Trophoblast cell (in vitro differentiated cells and primary cell): ENCODE measurements at regions not wholly inside any gene's neighbourhood (a gene's known extent, or its start where the extent isn't known, plus 50 kb on each side); places are given as distances from the start of the nearest gene placed in this dataset.
"Not testable (repeated sequence)": the region's sequence is repeated elsewhere in the genome, so short reads cannot be mapped to it uniquely, and the experiment has no call there.

Experiments
- DNase-seq, 2 donors: peaks; one replicate each; pipeline ENCODE4 v3.0.0-alpha.2; 2016
- H2AFZ ChIP-seq: 2 replicates; pipeline ENCODE4 v1.6.1; 2013; ENCODE audit warnings: low read length, moderate library complexity, mild to moderate bottlenecking; ENCODE audit not compliant: insufficient read depth, poor library complexity
- H2AK5ac ChIP-seq: 2 replicates; pipeline ENCODE4 v1.6.1; 2013; ENCODE audit warnings: mild to moderate bottlenecking, low read length
- H2BK120ac ChIP-seq: 2 replicates; pipeline ENCODE4 v1.6.1; 2013; ENCODE audit warnings: low read length, mild to moderate bottlenecking, moderate library complexity; ENCODE audit not compliant: insufficient read depth, poor library complexity
- H2BK12ac ChIP-seq: 2 replicates; pipeline ENCODE4 v1.6.1; 2013; ENCODE audit warnings: mild to moderate bottlenecking, low read length, moderate library complexity
- H2BK5ac ChIP-seq: 2 replicates; pipeline ENCODE4 v1.6.1; 2013; ENCODE audit warnings: low read length, low read depth, moderate library complexity, mild to moderate bottlenecking; ENCODE audit not compliant: poor library complexity
- H3K14ac ChIP-seq: 2 replicates; pipeline ENCODE4 v1.6.1; 2013; ENCODE audit warnings: mild to moderate bottlenecking, low read length
- H3K18ac ChIP-seq: 2 replicates; pipeline ENCODE4 v1.6.1; 2013; ENCODE audit warnings: mild to moderate bottlenecking, low read length
- H3K23ac ChIP-seq: 2 replicates; pipeline ENCODE4 v1.6.1; 2013; ENCODE audit warnings: low read length
- H3K27ac ChIP-seq: 2 replicates; pipeline ENCODE4 v1.5.1; 2013; ENCODE audit warnings: low read depth, mild to moderate bottlenecking, inconsistent platforms, low read length, moderate library complexity
- H3K27me3 ChIP-seq: 2 replicates; pipeline ENCODE4 v1.6.1; 2013; ENCODE audit warnings: inconsistent platforms, mild to moderate bottlenecking, low read length, moderate library complexity; ENCODE audit not compliant: insufficient read depth
- H3K36me3 ChIP-seq, 2 experiments: 1 replicate in 1 of 2; 2 replicates in 1 of 2; pipeline ENCODE4 v1.6.1; 2013; ENCODE audit warnings: low read length in 2 of 2, mild to moderate bottlenecking in 2 of 2, moderate library complexity in 1 of 2; ENCODE audit not compliant: insufficient read depth in 2 of 2, control insufficient read depth in 1 of 2
- H3K4ac ChIP-seq: 2 replicates; pipeline ENCODE4 v1.6.1; 2013; ENCODE audit warnings: low read depth, mild to moderate bottlenecking, low read length, moderate library complexity
- H3K4me1 ChIP-seq, 2 experiments: 1 replicate in 1 of 2; 2 replicates in 1 of 2; pipeline ENCODE4 v1.6.1; 2013; ENCODE audit warnings: low read length in 2 of 2, mild to moderate bottlenecking in 2 of 2, moderate library complexity in 1 of 2; ENCODE audit not compliant: insufficient read depth in 2 of 2, control insufficient read depth in 1 of 2
- H3K4me2 ChIP-seq: 2 replicates; pipeline ENCODE4 v1.6.1; 2013; ENCODE audit warnings: inconsistent platforms, mild to moderate bottlenecking, low read length, moderate library complexity
- H3K4me3 ChIP-seq: 2 replicates; pipeline ENCODE4 v1.5.1; 2013; ENCODE audit warnings: mild to moderate bottlenecking, low read depth, low read length, inconsistent platforms
- H3K79me1 ChIP-seq: one replicate; pipeline ENCODE4 v1.6.1; 2013; ENCODE audit warnings: low read length
- H3K79me2 ChIP-seq: 2 replicates; pipeline ENCODE4 v1.6.1; 2013; ENCODE audit warnings: low read length, mild to moderate bottlenecking; ENCODE audit not compliant: control insufficient read depth, insufficient read depth, poor library complexity
- H3K9ac ChIP-seq: 2 replicates; pipeline ENCODE4 v1.6.1; 2013; ENCODE audit warnings: mild to moderate bottlenecking, low read length
- H3K9me3 ChIP-seq: 2 replicates; pipeline ENCODE4 v1.6.1; 2013; ENCODE audit warnings: low read depth, mild to moderate bottlenecking, control low read depth, inconsistent platforms, low read length; ENCODE audit not compliant: insufficient read depth
- H4K12ac ChIP-seq: 2 replicates; pipeline ENCODE4 v1.6.1; 2013; ENCODE audit warnings: low read depth, mild to moderate bottlenecking, low read length, moderate library complexity
- H4K8ac ChIP-seq: 2 replicates; pipeline ENCODE4 v1.6.1; 2013; ENCODE audit warnings: low read depth, mild to moderate bottlenecking, low read length, moderate library complexity
- H4K91ac ChIP-seq: one replicate; pipeline ENCODE4 v1.6.1; 2013; ENCODE audit warnings: low read depth, mild to moderate bottlenecking, low read length, moderate library complexity
- WGBS: extraction: QIAGEN DNeasy Blood & Tissue Kit; methylation state at CpG from one replicate; pipeline ENCODE4 v1.1.7; 2013; ENCODE audit warnings: missing lambda C conversion rate; ENCODE audit not compliant: insufficient read length, insufficient coverage; ENCODE audit errors: extremely low coverage; 5-methylcytosine and 5-hydroxymethylcytosine counted together

- no peak overlapping the region for H3K14ac ChIP-seq
- no peak overlapping the region for H3K27ac ChIP-seq
- H4K8ac ChIP-seq: no peak overlapping the region
- no peaks in the 10 kb centered on the region for H3K27me3 ChIP-seq
- no peaks in the 10 kb centered on the region for H3K79me2 ChIP-seq
- H3K36me3 ChIP-seq: no peaks in the 10 kb centered on the region
- no CpG with 5 or more reads among the region's 4 CpGs for WGBS
- no peak overlapping the region for H3K23ac ChIP-seq
- no peak overlapping the region for H3K4ac ChIP-seq
- H3K18ac ChIP-seq: no peak overlapping the region
- no peak overlapping the region for H4K12ac ChIP-seq
- H3K79me1 ChIP-seq: no peaks in the 10 kb centered on the region
- DNase-seq: no peak
- no peaks in the 10 kb centered on the region for H3K4me1 ChIP-seq
- H3K9me3 ChIP-seq: peaks cover 6% of the 10 kb centered on the region
- no peak overlapping the region for H4K91ac ChIP-seq
- H2AK5ac ChIP-seq: no peak overlapping the region
- H2BK12ac ChIP-seq: no peak overlapping the region
- no peak overlapping the region for H3K4me2 ChIP-seq
- no peak overlapping the region for H3K4me3 ChIP-seq
- H2BK120ac ChIP-seq: no peak overlapping the region
- H2BK5ac ChIP-seq: no peak overlapping the region
- no peak overlapping the region for H2AFZ ChIP-seq
- H3K9ac ChIP-seq: no peak overlapping the region
These were observed 209.9 kb downstream of the TUBA3C start for GRCh38 chr13:18971576-18972219.

GRCh38 chr13:18965347-18965855, 216.2 kb downstream of the TUBA3C start:
- H4K91ac ChIP-seq: no peak overlapping the region
- no peak overlapping the region for H3K14ac ChIP-seq
- H4K8ac ChIP-seq: no peak overlapping the region
- no peak overlapping the region for H2AFZ ChIP-seq
- H3K27me3 ChIP-seq: no peaks in the 10 kb centered on the region
- peaks cover 0 to 1% of the 10 kb centered on the region in 2 experiments for H3K36me3 ChIP-seq
- H2BK12ac ChIP-seq: no peak overlapping the region
- peak overlapping the region; percentile 12 for H3K4me3 ChIP-seq
- WGBS: no CpG with 5 or more reads among the region's 14 CpGs
- H3K9ac ChIP-seq: no peak overlapping the region
- no peak overlapping the region for H2BK120ac ChIP-seq
- no peaks in the 10 kb centered on the region for H3K4me1 ChIP-seq
- no peak overlapping the region for H3K18ac ChIP-seq
- no peak overlapping the region for H2AK5ac ChIP-seq
- H3K9me3 ChIP-seq: peaks cover 51% of the 10 kb centered on the region
- DNase-seq: no peak
- H3K4ac ChIP-seq: no peak overlapping the region
- H3K23ac ChIP-seq: no peak overlapping the region
- H4K12ac ChIP-seq: no peak overlapping the region
- H3K27ac ChIP-seq: no peak overlapping the region
- H2BK5ac ChIP-seq: no peak overlapping the region
- H3K4me2 ChIP-seq: no peak overlapping the region
- H3K79me1 ChIP-seq: no peaks in the 10 kb centered on the region
- no peaks in the 10 kb centered on the region for H3K79me2 ChIP-seq

- no peak overlapping the region for H3K27ac ChIP-seq
- no peak overlapping the region for H2AK5ac ChIP-seq
- peaks cover 55% of the 10 kb centered on the region for H3K9me3 ChIP-seq
- no peaks in the 10 kb centered on the region for H3K79me1 ChIP-seq
- H4K12ac ChIP-seq: no peak overlapping the region
- H2BK12ac ChIP-seq: no peak overlapping the region
- no peaks in the 10 kb centered on the region for H3K79me2 ChIP-seq
- H3K9ac ChIP-seq: no peak overlapping the region
- DNase-seq: no peak
- no peak overlapping the region for H3K4ac ChIP-seq
- no peak overlapping the region for H3K4me3 ChIP-seq
- no peak overlapping the region for H3K23ac ChIP-seq
- no peaks in the 10 kb centered on the region for H3K4me1 ChIP-seq
- no peak overlapping the region for H2BK120ac ChIP-seq
- no CpG with 5 or more reads among the region's 11 CpGs for WGBS
- H4K8ac ChIP-seq: no peak overlapping the region
- H2AFZ ChIP-seq: no peak overlapping the region
- H3K14ac ChIP-seq: no peak overlapping the region
- no peak overlapping the region for H3K4me2 ChIP-seq
- no peak overlapping the region for H3K18ac ChIP-seq
- peaks cover 0 to 1% of the 10 kb centered on the region in 2 experiments for H3K36me3 ChIP-seq
- H2BK5ac ChIP-seq: no peak overlapping the region
- no peaks in the 10 kb centered on the region for H3K27me3 ChIP-seq
- H4K91ac ChIP-seq: no peak overlapping the region
These were observed 216.7 kb downstream of the TUBA3C start for GRCh38 chr13:18964942-18965341.

GRCh38 chr13:18963684-18964083, 217.9 kb downstream of the TUBA3C start:
- H2AFZ ChIP-seq, H3K4ac ChIP-seq, H3K79me2 ChIP-seq, H2AK5ac ChIP-seq, H3K4me2 ChIP-seq, H3K9ac ChIP-seq, H3K36me3 ChIP-seq, H3K4me1 ChIP-seq, H2BK12ac ChIP-seq, H3K18ac ChIP-seq, H3K27me3 ChIP-seq, H3K14ac ChIP-seq, H3K23ac ChIP-seq, H2BK5ac ChIP-seq, H3K27ac ChIP-seq, H3K79me1 ChIP-seq, H3K4me3 ChIP-seq, H4K12ac ChIP-seq, H2BK120ac ChIP-seq, DNase-seq, H4K91ac ChIP-seq, H4K8ac ChIP-seq: not testable (repeated sequence)
- H3K9me3 ChIP-seq: peaks cover 68% of the 10 kb centered on the region
- WGBS: no CpG with 5 or more reads among the region's 10 CpGs
